NCI-H146 treated with DMSO at 0.1 percent for 48 hours (cell line): ENCODE measurements at regions not wholly inside any gene's neighbourhood (a gene's known extent, or its start where the extent isn't known, plus 50 kb on each side); places are given as distances from the start of the nearest gene placed in this dataset.

Experiments
- DNase-seq: peaks from one replicate; lab custom pipeline; 2025; ENCODE audit not compliant: unreplicated experiment; lab: John Stamatoyannopoulos, UW

GRCh38 chr16:85173981-85174751, 61.9 kb upstream of the CIBAR2 start:
- no peak for DNase-seq

GRCh38 chr16:85174871-85175723, 62.8 kb upstream of the CIBAR2 start:
- DNase-seq = no peak

GRCh38 chr16:85175724-85176233, 63.5 kb upstream of the CIBAR2 start:
- DNase-seq = no peak

GRCh38 chr16:85176541-85177447, 64.5 kb upstream of the CIBAR2 start:
- DNase-seq = no peak

GRCh38 chr16:85177448-85177846, 65.2 kb upstream of the CIBAR2 start:
- DNase-seq = no peak

- DNase-seq = no peak
Measured at GRCh38 chr16:85178006-85178591, 65.8 kb upstream of the CIBAR2 start.

GRCh38 chr16:85178596-85178995, 66.3 kb upstream of the CIBAR2 start:
- DNase-seq = no peak

GRCh38 chr16:85179344-85180046, 67.2 kb upstream of the CIBAR2 start:
- DNase-seq = no peak

GRCh38 chr16:85180047-85180826, 68.0 kb upstream of the CIBAR2 start:
- DNase-seq = no peak

GRCh38 chr16:85180827-85181738, 68.8 kb upstream of the CIBAR2 start:
- no peak for DNase-seq

GRCh38 chr16:85181739-85182129, 69.5 kb upstream of the CIBAR2 start:
- DNase-seq = no peak

GRCh38 chr16:85182286-85182685, 70.0 kb upstream of the CIBAR2 start:
- DNase-seq = no peak

GRCh38 chr16:85182774-85183173, 70.5 kb upstream of the CIBAR2 start:
- no peak for DNase-seq

- no peak for DNase-seq
Measured at GRCh38 chr16:85183564-85183963, 71.3 kb upstream of the CIBAR2 start.

- DNase-seq = no peak
Measured at GRCh38 chr16:85184404-85184803, 72.1 kb upstream of the CIBAR2 start.

GRCh38 chr16:85185303-85186100, 73.2 kb upstream of the CIBAR2 start:
- no peak for DNase-seq

GRCh38 chr16:85187002-85187401, 74.7 kb upstream of the CIBAR2 start:
- DNase-seq = no peak
